ENCODE measurements at regions not wholly inside any gene's neighbourhood (a gene's known extent, or its start where the extent isn't known, plus 50 kb on each side); places are given as distances from the start of the nearest gene placed in this dataset.

DNA sequence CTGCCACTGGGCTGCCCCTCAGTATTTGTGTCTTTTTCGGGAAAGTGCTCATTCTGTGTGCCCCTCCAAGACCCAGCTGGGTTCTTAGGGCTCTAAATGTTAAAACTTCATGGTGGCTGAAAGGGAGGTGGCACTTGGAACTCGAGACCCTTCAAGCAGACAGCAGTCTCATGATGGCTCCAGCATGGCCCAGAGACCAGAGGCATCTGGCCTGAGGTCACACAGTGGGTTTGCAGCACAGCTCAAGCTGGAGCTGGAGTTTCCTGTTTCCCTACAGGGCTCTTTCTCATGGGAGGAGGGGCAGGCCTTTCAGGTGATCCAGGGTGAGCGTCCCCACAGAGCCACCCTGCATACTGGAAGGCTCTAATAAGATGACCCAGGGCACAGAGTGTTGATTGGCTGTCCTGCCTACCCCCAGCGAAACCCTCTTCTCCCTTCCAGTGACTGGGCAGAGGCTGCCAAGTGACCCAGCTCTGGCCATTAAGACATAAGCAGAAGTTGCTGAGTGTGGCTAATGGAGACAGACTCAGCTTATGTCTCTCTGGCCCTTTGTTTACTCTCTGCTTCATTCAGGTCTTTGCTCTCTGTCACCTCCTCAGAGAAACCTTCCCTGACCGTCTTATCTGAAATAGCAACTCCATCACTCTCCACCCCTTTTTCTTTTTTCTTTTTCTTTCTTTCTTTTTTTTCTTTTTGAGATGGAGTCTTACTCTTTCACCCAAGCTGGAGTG lies 166.6 kb upstream of the SMAD3 start:
- no peak for ATAC-seq
- peaks cover 12% of the 10 kb centered on the region for H3K4me1 Mint-ChIP-seq
- no peaks in the 10 kb centered on the region for H3K9me3 Mint-ChIP-seq (ENCODE audit: low read depth)
- H3K4me3 Mint-ChIP-seq: no peak overlapping the region
- no peak overlapping the region for H3K27ac Mint-ChIP-seq
- CTCF ChIA-PET: interaction anchor here (1.0 kb wide), 2 partner anchors 9 to 48 kb away, joined by 4 to 5 read pairs; no protein-coding TSS in a partner anchor
- peaks cover 8% of the 10 kb centered on the region for H3K27me3 Mint-ChIP-seq
- H3K36me3 Mint-ChIP-seq: no peaks in the 10 kb centered on the region
- no peak for DNase-seq

- Mint-ChIP-seq H3K9me3 (ENCODE audit: low read depth) (no peaks in the 10 kb centered on the region), H3K4me1 (peaks cover 13% of the 10 kb centered on the region), H3K36me3 (no peaks in the 10 kb centered on the region), H3K27ac (no peak overlapping the region), H3K27me3 (peaks cover 2% of the 10 kb centered on the region), H3K4me3 (no peak overlapping the region)
- no peak for ATAC-seq
- no peak for DNase-seq
- CTCF ChIA-PET: interaction anchor here (1.1 kb wide), 1 partner anchor 10 kb away, joined by 3 read pairs; no protein-coding TSS in a partner anchor
These were observed 165.6 kb upstream of the SMAD3 start for GRCh38 chr15:66899555-66900350.

- H3K27ac Mint-ChIP-seq: peak overlapping the region; percentile 23
- no peaks in the 10 kb centered on the region for H3K9me3 Mint-ChIP-seq (ENCODE audit: low read depth)
- no peaks in the 10 kb centered on the region for H3K36me3 Mint-ChIP-seq
- DNase-seq (no peak), ATAC-seq (no peak)
- CTCF ChIA-PET: interaction anchor here (0.5 to 1.1 kb wide), 2 partner anchors 11 to 185 kb away, joined by 3 read pairs; no protein-coding TSS in a partner anchor
- no peak overlapping the region for H3K4me3 Mint-ChIP-seq
- H3K4me1 Mint-ChIP-seq: peaks cover 11% of the 10 kb centered on the region
- peaks cover 6% of the 10 kb centered on the region for H3K27me3 Mint-ChIP-seq
These were observed 164.7 kb upstream of the SMAD3 start for GRCh38 chr15:66900586-66901310.

GRCh38 chr15:66901336-66902100 lies 163.9 kb upstream of the SMAD3 start:
- Mint-ChIP-seq H3K4me1 (peaks cover 11% of the 10 kb centered on the region), H3K9me3 (ENCODE audit: low read depth) (peaks cover 2% of the 10 kb centered on the region), H3K36me3 (no peaks in the 10 kb centered on the region), H3K27me3 (peaks cover 10% of the 10 kb centered on the region), H3K27ac (peak overlapping the region; percentile 23), H3K4me3 (no peak overlapping the region)
- CTCF ChIA-PET: interaction anchor here (0.5 to 2.8 kb wide), 4 partner anchors 11 to 966 kb away, joined by 3 to 13 read pairs (median 4); no protein-coding TSS in a partner anchor
- no peak for ATAC-seq
- DNase-seq: no peak

GRCh38 chr15:66905185-66905584 lies 160.2 kb upstream of the SMAD3 start:
- no peak for ATAC-seq

GRCh38 chr15:66905954-66906353 lies 159.4 kb upstream of the SMAD3 start:
- CTCF ChIA-PET: interaction anchor here (1.4 kb wide), 1 partner anchor 9 kb away, joined by 5 read pairs; no protein-coding TSS in a partner anchor
- Mint-ChIP-seq H3K27ac (no peak overlapping the region), H3K9me3 (ENCODE audit: low read depth) (peaks cover 2% of the 10 kb centered on the region), H3K4me1 (peaks cover 39% of the 10 kb centered on the region), H3K4me3 (no peak overlapping the region), H3K27me3 (peaks cover 15% of the 10 kb centered on the region), H3K36me3 (no peaks in the 10 kb centered on the region)
- no peak for DNase-seq
- no peak for ATAC-seq

More at GRCh38 chr15:66905185-66905584, 160.2 kb upstream of the SMAD3 start:
- Mint-ChIP-seq H3K4me3 (no peak overlapping the region), H3K27me3 (peaks cover 15% of the 10 kb centered on the region), H3K36me3 (no peaks in the 10 kb centered on the region), H3K4me1 (peaks cover 32% of the 10 kb centered on the region), H3K9me3 (ENCODE audit: low read depth) (peaks cover 2% of the 10 kb centered on the region), H3K27ac (no peak overlapping the region)
- DNase-seq: no peak
- CTCF ChIA-PET: no interaction called here

- Mint-ChIP-seq H3K27ac (no peak overlapping the region), H3K4me3 (no peak overlapping the region), H3K36me3 (no peaks in the 10 kb centered on the region), H3K9me3 (ENCODE audit: low read depth) (peaks cover 2% of the 10 kb centered on the region), H3K27me3 (peaks cover 15% of the 10 kb centered on the region), H3K4me1 (peaks cover 39% of the 10 kb centered on the region)
- DNase-seq (no peak), ATAC-seq (no peak)
- CTCF ChIA-PET: interaction anchor here (1.4 to 1.7 kb wide), 3 partner anchors 8 to 40 kb away, joined by 3 to 5 read pairs (median 4); no protein-coding TSS in a partner anchor
These were observed 158.5 kb upstream of the SMAD3 start for GRCh38 chr15:66906668-66907614.

DNA sequence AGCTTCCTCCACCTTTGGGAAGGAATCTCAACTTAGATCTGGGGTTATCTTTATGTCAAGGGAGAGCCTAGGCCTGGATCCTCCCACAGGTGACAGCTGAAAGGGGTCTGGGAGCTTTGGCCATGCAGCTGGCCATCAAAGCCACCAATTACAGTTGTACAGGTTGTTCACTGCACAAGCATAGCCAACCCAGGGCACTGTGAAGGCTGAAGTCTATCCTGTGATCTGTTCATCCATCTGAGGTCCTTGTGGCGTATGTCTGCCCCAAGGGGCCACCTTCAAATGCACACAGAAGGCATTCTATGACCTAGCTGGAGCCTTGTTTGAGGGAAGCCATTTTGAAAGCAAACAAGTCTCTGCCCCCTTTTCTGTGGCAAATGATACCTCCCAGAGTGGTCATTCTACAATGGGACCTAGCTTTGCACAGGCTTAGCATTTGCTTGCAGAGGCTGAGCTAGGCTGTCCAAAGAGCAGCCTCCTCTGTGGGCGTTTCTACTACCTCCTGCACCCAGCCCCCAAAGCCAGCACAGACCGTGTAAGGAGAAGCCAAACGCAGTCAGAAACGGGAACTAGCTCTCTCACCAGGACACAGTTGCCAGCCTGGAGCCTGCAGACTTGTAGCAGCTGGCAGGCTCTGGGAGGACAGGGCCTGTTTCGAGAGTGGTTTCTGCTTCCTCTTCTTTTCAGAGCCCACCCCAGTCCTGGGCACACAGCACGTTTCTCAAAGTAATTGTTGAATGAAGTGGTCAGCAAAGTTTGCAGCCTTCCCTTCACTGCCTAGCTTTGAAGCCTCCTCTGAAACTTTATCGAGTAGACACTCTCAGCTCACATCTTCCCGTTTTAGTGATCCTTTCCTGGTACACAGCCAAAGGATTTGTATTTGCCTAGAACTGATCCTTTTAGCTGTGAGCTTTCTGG lies 157.3 kb upstream of the SMAD3 start:
- Mint-ChIP-seq H3K9me3 (ENCODE audit: low read depth) (peaks cover 2% of the 10 kb centered on the region), H3K27ac (no peak overlapping the region), H3K4me1 (peaks cover 48% of the 10 kb centered on the region), H3K27me3 (peaks cover 15% of the 10 kb centered on the region), H3K4me3 (no peak overlapping the region), H3K36me3 (no peaks in the 10 kb centered on the region)
- ATAC-seq (no peak), DNase-seq (no peak)
- CTCF ChIA-PET: interaction anchor here (1.1 to 1.7 kb wide), 4 partner anchors 10 to 38 kb away, joined by 3 to 4 read pairs (median 3); no protein-coding TSS in a partner anchor

DNA sequence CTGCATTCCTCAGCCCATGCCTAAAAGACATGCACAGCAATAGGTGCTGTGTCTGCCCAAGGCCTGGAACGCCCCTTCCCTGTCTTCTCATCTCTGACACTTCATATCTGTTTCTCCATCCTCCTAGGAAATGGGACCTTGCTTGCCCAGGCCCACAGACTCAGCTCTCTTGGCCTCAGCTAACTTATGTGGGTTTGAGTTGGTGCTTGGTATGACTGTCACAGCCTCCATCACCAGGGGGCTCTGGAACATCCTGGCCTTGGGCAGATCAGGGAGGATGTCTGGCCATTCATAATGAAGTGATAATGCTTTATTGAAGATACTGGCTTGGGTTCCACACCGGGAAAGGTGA lies 156.7 kb upstream of the SMAD3 start:
- peaks cover 1% of the 10 kb centered on the region for H3K36me3 Mint-ChIP-seq
- CTCF ChIA-PET: interaction anchor here (1.1 to 1.7 kb wide), 4 partner anchors 10 to 38 kb away, joined by 3 to 4 read pairs (median 3); no protein-coding TSS in a partner anchor
- peak; percentile 62 for DNase-seq
- no peak overlapping the region for H3K4me3 Mint-ChIP-seq
- H3K27ac Mint-ChIP-seq: no peak overlapping the region
- ATAC-seq: peak; percentile 52
- H3K9me3 Mint-ChIP-seq (ENCODE audit: low read depth): peaks cover 2% of the 10 kb centered on the region
- H3K4me1 Mint-ChIP-seq: peaks cover 51% of the 10 kb centered on the region
- H3K27me3 Mint-ChIP-seq: peaks cover 15% of the 10 kb centered on the region

DNA sequence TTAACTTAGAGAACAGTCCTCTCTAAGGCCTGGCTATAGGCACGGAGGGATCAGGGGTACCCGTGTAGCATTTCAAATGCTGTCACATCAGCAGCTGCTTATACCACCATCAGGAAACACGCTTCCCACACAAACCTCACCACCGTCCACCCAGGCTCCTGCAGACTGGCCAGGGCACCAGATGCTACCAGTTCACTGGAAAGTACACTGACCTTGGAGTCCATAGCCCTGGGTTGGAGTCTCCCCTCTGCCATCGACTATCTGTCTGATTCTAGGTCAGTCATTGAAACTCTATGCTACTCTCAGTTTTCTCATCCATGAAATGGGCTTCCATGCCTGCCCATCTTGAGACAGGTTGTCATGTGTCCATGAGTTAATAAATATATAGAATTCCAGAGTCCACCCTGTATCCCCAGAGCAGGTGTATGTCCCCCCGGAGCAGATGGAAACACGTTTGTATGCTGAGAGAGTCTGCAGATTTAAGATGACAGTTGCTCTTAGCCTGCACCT lies 156.0 kb upstream of the SMAD3 start:
- H3K27me3 Mint-ChIP-seq: peaks cover 18% of the 10 kb centered on the region
- DNase-seq (no peak), ATAC-seq (no peak)
- peaks cover 4% of the 10 kb centered on the region for H3K36me3 Mint-ChIP-seq
- CTCF ChIA-PET: no interaction called here
- H3K27ac Mint-ChIP-seq: no peak overlapping the region
- H3K9me3 Mint-ChIP-seq (ENCODE audit: low read depth): peaks cover 2% of the 10 kb centered on the region
- H3K4me3 Mint-ChIP-seq: no peak overlapping the region
- H3K4me1 Mint-ChIP-seq: peaks cover 51% of the 10 kb centered on the region

All from activated CD8-positive, alpha-beta memory T cell treated with anti-CD3 and anti-CD28 coated beads, Interleukin-2, amount 10 ng/mL, durations not matched to agents 7 days and 5 days (primary cell).